ENCODE measurements at regions not wholly inside any gene's neighbourhood (a gene's known extent, or its start where the extent isn't known, plus 50 kb on each side); places are given as distances from the start of the nearest gene placed in this dataset.

- intact Hi-C loops (cut with DNase I; ENCODE audit: low total_unique reads) = no loop called here
- Histone ChIP-seq H3K27ac (no peak overlapping the region), H3K27me3 (no peaks in the 10 kb centered on the region), H3K9me3 (no peaks in the 10 kb centered on the region), H3K4me1 (no peaks in the 10 kb centered on the region), H3K4me3 (no peak overlapping the region), H3K36me3 (ENCODE audit: low read depth, missing control alignments) (no peaks in the 10 kb centered on the region)
- DNase-seq = no peak
- TF ChIP-seq POLR2A (IDR thresholded peaks at IDR 0.05) = no peak
- TF ChIP-seq CTCF (IDR thresholded peaks at IDR 0.05) = no peak
Observed at GRCh38 chr5:51484326-51484725, 101.1 kb downstream of the ISL1 start.

- DNase-seq = no peak
- Histone ChIP-seq H3K27me3 (no peaks in the 10 kb centered on the region), H3K27ac (no peak overlapping the region), H3K36me3 (ENCODE audit: low read depth, missing control alignments) (no peaks in the 10 kb centered on the region), H3K9me3 (no peaks in the 10 kb centered on the region), H3K4me1 (no peaks in the 10 kb centered on the region), H3K4me3 (no peak overlapping the region)
- TF ChIP-seq CTCF (IDR thresholded peaks at IDR 0.05) = no peak
- WGBS, 2 donors = 68 to 86% methylated on average over 1 of the region's 1 CpG
- intact Hi-C loops (cut with DNase I; ENCODE audit: low total_unique reads) = no loop called here
Observed at GRCh38 chr5:51486158-51486557, 102.9 kb downstream of the ISL1 start.

- no peaks in the 10 kb centered on the region for H3K36me3 ChIP-seq (ENCODE audit: low read depth, missing control alignments)
- no peak for TF ChIP-seq POLR2A (IDR thresholded peaks at IDR 0.05)
- no peak for TF ChIP-seq CTCF (IDR thresholded peaks at IDR 0.05)
- H3K27ac ChIP-seq = no peak overlapping the region
- 23 to 39% methylated on average over 5 of the region's 5 CpGs for WGBS, 2 donors
- no peaks in the 10 kb centered on the region for H3K9me3 ChIP-seq
- no peak for DNase-seq
- intact Hi-C loops (cut with DNase I; ENCODE audit: low total_unique reads) = no loop called here
- H3K4me3 ChIP-seq = no peak overlapping the region
- no peaks in the 10 kb centered on the region for H3K27me3 ChIP-seq
- H3K4me1 ChIP-seq = no peaks in the 10 kb centered on the region
Observed at GRCh38 chr5:51487952-51488351, 104.7 kb downstream of the ISL1 start.

GRCh38 chr5:51488803-51489642 lies 105.8 kb downstream of the ISL1 start:
- Histone ChIP-seq H3K9me3 (no peaks in the 10 kb centered on the region), H3K4me1 (no peaks in the 10 kb centered on the region), H3K27ac (no peak overlapping the region), H3K4me3 (no peak overlapping the region), H3K36me3 (ENCODE audit: low read depth, missing control alignments) (no peaks in the 10 kb centered on the region), H3K27me3 (no peaks in the 10 kb centered on the region)
- DNase-seq = no peak
- intact Hi-C loops (cut with DNase I; ENCODE audit: low total_unique reads) = no loop called here
- no peak for TF ChIP-seq POLR2A (IDR thresholded peaks at IDR 0.05)
- TF ChIP-seq CTCF (IDR thresholded peaks at IDR 0.05) = no peak
- WGBS, 2 donors = 46 to 62% methylated on average over 3 of the region's 3 CpGs

GRCh38 chr5:51494821-51495220 lies 111.6 kb downstream of the ISL1 start:
- Histone ChIP-seq H3K4me3 (peak overlapping the region in 1 of 2 donors; percentile 20), H3K9me3 (no peaks in the 10 kb centered on the region), H3K27me3 (no peaks in the 10 kb centered on the region), H3K36me3 (ENCODE audit: low read depth, missing control alignments) (no peaks in the 10 kb centered on the region), H3K4me1 (no peaks in the 10 kb centered on the region), H3K27ac (no peak overlapping the region)
- no peak for TF ChIP-seq CTCF (IDR thresholded peaks at IDR 0.05)
- peak; percentile 16 for DNase-seq
- WGBS, 2 donors = 56 to 80% methylated on average over 10 to 12 of the region's 12 CpGs
- intact Hi-C loops (cut with DNase I; ENCODE audit: low total_unique reads) = no loop called here
